GM18520 (cell line): ENCODE measurements at regions not wholly inside any gene's neighbourhood (a gene's known extent, or its start where the extent isn't known, plus 50 kb on each side); places are given as distances from the start of the nearest gene placed in this dataset.
"Not testable (repeated sequence)": the region's sequence is repeated elsewhere in the genome, so short reads cannot be mapped to it uniquely, and the experiment has no call there.

Experiments
- ATAC-seq: cut with Tn5 transposase; IDR thresholded peaks from one replicate; pipeline ENCODE4 v1.9.1; 2021; ENCODE audit not compliant: unreplicated experiment

- ATAC-seq, result no peak
These were observed 154.8 kb upstream of the ZFP42 start for GRCh38 chr4:187840814-187841213.

DNA sequence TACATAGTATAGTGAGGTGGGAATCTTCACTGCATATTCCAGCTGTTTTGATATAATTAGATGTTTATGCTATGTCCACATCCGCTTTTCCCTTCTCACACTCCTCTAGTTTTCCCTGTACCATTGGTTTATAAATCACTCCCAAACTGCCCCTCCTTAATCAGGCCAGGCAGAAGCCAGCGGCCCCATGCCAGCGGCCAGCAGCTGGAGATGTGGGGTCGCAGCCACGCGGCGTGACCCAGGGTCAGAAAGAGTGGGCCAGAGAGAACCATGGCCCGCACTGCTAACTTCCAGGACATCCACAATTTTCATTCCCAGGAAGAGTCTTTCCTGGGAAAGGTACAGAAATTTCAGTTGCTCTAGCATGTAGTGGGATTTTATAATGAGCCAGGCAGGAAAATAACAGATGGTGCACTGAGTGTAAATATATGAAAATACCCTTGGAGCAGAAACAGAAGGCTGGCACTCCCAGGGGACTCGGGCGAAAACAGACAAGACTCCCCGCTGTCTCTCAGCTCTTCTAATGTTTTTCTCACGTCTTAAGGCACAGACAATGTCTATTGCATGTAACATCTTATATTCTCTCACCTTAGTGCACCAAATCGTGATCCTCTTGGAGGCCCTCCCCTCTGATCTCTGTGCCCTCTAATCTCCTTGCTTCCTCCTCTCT is 145.9 kb upstream of the ZFP42 start:
- ATAC-seq, result no peak

DNA sequence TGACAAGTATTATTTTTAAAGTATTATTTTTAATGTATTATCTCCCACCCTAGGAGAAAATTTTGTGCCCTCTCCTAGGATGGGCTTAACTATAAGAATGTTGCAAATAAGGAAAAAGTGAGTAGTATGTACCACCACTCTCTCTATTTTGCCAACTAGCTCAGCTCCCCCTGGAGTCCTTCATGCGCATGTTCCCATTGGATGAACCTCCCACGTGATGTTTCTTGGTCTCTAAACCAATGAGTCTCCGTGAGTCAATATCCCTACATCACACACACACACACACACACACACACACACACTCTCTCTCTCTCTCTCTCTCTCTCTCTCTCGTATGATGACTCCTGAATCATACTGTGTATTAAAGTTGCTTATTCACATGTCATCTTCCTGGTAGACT is 129.7 kb upstream of the ZFP42 start:
- no peak for ATAC-seq

DNA sequence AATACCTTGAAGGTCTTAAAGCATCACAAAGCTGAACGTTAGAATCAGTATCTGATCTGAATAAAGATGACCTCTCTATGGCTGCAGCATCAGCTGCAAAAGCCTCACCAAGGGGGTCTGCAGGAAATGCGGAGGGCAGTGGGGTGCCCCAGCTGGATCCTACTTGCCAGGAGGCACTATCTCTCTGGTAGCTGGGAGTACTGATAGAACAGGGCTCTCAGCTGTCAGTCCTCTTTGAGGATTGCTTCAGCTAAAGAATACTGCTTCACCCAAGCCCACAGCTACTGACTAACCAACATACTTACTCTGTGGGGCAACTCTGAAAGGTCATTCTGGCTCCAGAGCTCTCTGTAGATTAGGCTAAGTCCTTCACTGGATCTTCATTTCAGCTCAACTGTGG is 112.5 kb upstream of the ZFP42 start:
- no peak for ATAC-seq

DNA sequence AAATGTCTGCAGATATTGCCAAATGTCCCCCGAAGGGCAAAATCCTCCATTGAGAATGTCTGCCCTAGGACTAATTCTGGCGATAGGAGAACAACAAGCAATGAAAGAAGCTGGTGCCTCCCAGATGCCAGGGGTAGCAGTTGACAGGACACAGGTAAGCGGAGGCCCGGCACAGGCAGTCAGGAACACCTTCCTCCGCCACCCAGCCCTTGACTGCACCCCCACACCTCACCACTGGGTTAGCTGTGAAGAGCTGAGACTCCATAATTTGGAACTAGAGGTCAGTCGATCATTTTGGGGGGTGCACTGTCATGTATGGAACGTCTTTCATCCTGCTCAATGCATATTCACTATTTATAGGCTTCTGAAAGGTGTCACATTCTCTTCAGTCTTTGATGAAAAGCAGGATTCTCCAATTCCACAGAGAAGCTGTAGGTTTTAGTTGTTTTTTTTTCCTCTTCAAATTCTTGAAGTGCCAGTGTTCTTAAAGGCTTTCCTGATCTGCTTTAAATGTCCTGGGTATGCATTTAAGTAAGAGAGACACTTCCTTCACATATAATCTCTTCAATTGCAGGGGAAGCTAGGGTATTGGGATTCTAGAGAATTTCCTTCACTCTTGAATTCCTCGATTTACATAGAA is 111.6 kb upstream of the ZFP42 start:
- ATAC-seq, result no peak

GRCh38 chr4:187887906-187888305 is 107.7 kb upstream of the ZFP42 start:
- ATAC-seq, result no peak

DNA sequence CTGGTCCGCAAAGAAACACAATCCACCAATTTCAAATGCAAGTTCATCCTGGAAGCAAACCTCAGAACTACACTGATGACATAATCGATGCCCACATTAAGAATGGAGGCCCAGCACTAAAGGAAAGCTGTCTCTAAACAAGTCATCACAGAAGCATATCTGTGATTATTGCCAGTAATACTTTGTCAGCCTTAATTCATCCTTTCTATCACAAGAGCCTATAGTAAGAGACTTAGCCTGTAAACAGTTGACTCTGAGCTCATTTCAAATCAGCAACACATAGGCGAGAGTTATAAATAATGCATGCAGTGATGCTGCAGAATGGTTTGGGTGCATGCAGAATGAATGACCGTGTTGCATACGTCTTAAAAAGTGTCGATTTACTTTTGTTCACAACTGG is 105.9 kb upstream of the ZFP42 start:
- no peak for ATAC-seq

DNA sequence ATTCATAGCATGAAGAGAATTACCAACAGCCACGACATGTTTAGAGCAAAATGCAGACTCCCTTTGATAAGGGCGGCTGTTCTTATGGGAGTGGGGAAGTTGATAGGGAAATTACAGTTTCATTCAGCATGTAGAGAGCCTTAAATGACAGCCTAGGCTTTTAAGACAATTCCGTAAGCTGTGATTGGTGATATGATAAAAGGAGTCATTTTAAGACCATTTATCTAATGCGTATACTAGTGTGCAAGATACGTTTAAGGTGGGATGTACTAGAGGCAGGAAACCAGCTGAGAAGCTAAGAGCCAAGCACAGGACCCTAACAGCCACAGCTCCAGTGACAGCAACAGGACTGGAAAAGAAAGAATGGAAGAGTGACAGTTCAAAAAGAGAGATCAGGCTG is 102.2 kb upstream of the ZFP42 start:
- no peak for ATAC-seq

DNA sequence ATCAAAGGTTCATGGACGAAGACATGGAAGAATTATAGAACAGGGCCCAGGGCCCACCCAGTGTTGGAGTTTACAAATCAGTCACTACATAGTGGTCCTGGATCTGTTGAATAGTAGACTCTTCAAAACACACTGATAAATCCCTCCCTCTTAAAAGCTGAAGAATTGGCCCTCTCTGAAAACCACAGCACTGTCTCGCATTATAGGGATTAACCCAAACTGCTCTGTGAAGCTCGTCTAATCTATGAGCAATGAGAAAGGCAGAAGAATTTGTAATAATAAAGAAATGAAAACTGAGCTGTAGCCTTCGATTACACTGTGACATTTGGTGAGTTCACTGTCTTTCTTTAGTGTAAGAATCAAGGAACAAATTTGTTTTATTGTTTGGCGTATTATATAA is 92.5 kb upstream of the ZFP42 start:
- ATAC-seq, result no peak

GRCh38 chr4:187903700-187904099 is 91.9 kb upstream of the ZFP42 start:
- no peak for ATAC-seq

DNA sequence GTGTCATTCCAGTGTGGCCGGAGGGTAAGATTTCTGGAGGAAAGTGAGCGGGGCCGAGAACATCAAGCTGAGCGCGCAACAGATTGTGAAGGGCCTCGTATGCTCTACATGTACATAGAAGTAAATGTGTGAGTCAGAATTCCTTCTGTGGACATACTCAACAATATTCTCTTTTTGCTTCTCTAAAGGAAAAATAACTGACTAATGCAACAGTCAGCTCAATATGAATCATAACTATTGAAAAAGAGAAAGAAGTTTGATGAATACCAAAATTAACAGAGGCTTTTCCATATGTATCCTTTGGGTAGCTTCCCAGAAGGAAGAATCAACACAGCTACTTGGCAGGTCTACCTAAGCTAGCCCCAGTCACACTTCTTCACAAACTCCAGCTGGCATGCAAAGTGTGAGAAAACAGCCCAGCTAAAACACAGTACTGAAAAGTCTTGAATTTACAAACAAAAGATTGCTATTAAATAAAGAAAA is 87.5 kb upstream of the ZFP42 start:
- no peak for ATAC-seq

DNA sequence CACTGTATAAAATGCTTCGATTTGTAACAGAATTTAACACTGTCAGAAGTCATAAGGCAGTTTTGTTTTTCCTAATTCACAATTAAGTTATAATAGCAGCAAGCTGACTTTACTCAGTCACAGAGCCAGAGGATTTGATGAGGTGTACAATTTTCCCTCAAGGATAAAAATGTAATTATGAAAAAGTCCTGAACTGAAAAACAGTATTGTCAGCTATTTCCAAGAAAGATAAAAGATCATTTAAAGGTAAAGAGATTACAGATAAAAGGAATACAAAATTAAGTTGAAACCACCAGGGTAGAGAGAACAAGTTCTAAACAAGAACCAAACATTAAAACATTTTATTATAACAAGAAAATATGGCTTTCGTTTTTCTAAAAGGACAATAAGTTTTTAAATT is 86.8 kb upstream of the ZFP42 start:
- no peak for ATAC-seq

DNA sequence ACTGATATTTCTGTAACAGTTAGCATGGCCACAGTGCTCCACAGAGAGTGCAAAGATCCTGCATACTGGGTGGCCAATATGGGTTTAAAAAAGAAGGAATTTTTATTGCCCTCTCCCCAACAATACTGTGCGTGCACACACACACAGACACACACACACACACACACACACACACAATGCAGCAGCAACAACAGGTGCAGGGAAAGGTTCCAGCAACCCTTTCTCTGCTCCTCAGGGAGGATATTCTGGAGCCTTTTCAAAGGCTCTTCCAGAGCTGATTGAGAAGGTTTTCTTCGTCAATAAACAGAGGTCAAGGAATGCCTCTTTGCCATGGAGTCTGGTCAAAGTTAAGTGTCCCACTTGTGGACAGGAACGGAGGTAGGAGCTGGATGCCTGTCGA is 84.8 kb upstream of the ZFP42 start:
- no peak for ATAC-seq

GRCh38 chr4:187915406-187915805 is 80.2 kb upstream of the ZFP42 start:
- not testable (repeated sequence) for ATAC-seq

- no peak for ATAC-seq
These were observed 75.6 kb upstream of the ZFP42 start for GRCh38 chr4:187919966-187920365.

- ATAC-seq, result no peak
These were observed 73.5 kb upstream of the ZFP42 start for GRCh38 chr4:187921946-187922623.

DNA sequence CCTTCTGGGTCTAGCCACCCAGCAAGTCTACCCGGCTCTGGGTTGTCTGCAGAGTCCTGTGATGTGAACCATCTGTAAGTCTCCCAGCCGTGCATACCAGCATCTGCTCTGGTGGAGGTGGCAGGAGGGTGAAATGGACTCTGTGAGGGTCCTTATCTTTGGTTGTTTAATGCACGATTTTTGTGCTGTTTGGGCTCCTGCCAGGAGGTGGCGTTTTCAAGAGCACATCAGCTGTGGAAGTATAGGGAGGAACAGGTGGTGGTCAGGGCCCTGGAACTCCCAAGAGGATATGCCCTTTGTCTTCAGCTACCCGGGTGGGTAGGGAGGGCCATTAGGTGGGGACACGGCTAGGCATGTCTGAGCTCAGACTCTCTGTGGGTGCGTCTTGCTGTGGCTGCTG is 66.5 kb upstream of the ZFP42 start:
- no peak for ATAC-seq

- no peak for ATAC-seq
These were observed 60.8 kb upstream of the ZFP42 start for GRCh38 chr4:187934766-187935165.

DNA sequence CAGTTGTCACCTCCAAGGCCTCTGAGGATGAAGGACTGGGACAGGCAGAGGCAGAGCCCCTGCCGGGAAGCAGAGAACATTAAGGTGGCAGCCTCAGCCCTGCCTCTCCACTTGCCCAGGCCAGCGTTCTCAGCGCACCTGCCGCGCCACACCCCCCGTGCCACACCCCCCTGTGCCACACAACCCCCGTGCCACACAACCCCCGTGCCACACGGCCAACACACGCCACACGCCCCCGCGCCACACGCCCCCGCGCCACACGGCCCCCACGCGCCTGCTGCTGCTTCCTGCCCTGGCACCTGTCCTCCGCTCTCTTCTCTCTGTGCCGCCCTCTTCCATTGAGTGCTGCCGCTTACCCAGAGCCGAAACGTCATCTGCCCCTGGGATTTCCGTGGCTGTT is 58.0 kb upstream of the ZFP42 start:
- ATAC-seq, result no peak

DNA sequence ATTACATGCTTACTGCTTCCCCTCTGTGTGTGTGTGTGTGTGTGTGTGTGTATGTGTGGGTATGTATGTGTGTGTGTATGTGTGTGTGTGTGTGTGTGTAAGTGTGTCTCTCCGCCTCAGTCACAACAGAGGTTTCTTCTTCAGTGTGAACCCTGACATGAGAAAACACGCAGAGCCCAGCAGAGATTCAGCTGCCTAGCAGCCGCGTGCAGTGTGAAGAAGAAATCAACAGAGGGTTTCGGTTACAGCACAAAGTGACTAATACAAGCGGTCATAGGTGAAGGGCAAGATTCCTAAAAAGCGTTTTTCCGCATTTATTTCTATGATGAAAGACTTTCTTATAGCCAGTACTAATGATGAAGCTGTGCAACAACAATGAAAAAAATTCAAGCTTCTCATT is 55.3 kb upstream of the ZFP42 start:
- ATAC-seq, result no peak

GRCh38 chr4:187942968-187943367 is 52.6 kb upstream of the ZFP42 start:
- no peak for ATAC-seq

DNA sequence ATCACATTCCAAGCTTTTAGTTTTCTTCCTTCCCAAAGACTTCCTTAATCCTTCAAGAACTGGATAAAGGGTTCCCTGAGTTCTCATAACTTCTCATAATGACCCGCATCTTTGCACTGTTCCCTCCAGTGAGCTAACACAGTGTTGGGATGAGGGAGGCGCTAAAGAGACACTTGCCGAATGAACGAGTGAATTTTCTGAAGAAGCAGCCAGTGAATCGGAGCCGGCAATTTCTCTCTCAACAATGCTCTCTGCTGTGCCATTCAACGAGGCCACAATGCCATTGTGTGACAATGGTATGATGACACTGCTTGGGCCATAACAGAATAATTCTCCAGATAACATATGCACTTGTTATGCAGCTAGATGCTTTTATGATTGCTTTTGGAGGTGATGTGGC is 51.4 kb upstream of the ZFP42 start:
- no peak for ATAC-seq
